DMS153 treated with DMSO at 0.1 percent for 48 hours (cell line): ENCODE measurements at regions not wholly inside any gene's neighbourhood (a gene's known extent, or its start where the extent isn't known, plus 50 kb on each side); places are given as distances from the start of the nearest gene placed in this dataset.
"Not testable (repeated sequence)": the region's sequence is repeated elsewhere in the genome, so short reads cannot be mapped to it uniquely, and the experiment has no call there.

Experiments
- DNase-seq: peaks from one replicate; lab custom pipeline; 2025; ENCODE audit not compliant: unreplicated experiment; lab: John Stamatoyannopoulos, UW

- not testable (repeated sequence) for DNase-seq
Observed at GRCh38 chr7:119914119-119914518, 358.9 kb upstream of the KCND2 start.

DNA sequence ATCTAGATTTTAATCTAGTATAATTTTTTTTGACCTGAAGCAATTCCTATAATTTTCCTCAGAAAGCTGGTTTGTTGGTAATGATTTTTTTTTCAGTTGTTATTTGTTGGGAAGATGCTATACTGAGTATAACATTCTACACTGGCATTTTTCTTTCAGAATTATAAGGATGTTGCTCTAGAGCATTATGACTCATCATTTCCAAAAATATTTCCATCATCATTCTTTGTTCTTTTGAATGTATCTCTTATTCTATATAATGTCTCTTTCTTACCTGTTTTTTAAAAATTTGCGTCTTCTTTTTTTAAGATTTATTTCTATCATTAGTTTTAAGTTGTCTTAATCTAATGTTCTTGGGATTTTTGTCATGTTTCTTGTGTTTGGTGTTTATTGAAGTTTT, 356.5 kb upstream of the KCND2 start:
- no peak for DNase-seq

DNA sequence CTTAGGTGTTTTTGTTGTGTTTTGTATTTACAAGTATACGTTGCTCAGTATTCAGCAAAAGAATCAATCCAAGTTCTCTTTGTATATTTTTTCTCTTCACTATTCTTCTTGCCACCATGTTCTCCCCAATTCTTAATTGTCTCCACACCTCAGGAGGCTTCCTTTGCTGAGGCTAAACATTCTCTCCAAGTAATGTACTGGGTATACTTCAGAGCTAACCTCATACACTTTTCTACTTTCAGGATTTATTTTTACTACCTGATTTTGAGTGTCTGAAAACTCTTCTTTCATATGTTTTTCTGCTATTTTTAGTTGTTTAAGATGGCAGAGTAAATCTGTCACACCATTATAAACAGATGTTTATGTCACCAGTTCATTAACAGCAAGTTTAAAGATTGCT, 354.8 kb upstream of the KCND2 start:
- no peak for DNase-seq

DNA sequence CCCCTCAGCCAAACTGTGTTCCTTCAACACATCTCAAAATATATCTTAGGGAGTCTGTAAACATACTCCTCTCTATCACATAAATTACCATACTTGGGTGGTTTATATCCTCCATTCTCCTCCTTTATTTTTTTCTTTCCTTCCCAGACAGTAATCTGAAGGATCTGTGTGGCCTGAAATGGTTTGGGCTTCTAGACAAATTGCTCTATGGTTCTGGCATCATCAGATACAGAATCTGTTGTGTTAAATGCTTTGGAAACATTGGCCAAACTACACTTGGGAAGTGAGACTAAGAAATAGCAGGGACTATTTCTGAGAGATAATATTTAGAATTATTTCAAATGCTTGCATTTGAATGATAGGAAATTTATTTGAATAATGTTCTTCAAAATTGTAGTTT, 353.0 kb upstream of the KCND2 start:
- DNase-seq: no peak

GRCh38 chr7:119925581-119926289, 347.2 kb upstream of the KCND2 start:
- no peak for DNase-seq

DNA sequence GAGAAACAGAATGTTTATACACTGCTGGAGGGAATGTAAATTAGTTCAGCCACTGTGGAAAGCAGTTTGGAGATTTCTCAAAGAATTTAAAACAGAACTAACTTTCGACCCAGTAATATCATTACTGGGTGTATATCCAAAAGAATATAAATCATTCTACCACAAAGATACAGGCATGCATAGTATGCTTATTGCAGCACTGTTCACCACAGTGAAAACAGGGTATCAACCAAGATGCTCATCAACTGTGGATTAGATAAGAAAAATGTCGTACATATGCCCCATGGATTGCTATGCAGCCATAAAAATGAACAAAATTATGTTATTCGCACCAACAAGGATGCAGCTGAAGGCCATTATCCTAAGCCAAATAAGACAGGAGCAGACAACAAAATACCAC, 343.1 kb upstream of the KCND2 start:
- no peak for DNase-seq

GRCh38 chr7:119931230-119931824, 341.6 kb upstream of the KCND2 start:
- no peak for DNase-seq

DNA sequence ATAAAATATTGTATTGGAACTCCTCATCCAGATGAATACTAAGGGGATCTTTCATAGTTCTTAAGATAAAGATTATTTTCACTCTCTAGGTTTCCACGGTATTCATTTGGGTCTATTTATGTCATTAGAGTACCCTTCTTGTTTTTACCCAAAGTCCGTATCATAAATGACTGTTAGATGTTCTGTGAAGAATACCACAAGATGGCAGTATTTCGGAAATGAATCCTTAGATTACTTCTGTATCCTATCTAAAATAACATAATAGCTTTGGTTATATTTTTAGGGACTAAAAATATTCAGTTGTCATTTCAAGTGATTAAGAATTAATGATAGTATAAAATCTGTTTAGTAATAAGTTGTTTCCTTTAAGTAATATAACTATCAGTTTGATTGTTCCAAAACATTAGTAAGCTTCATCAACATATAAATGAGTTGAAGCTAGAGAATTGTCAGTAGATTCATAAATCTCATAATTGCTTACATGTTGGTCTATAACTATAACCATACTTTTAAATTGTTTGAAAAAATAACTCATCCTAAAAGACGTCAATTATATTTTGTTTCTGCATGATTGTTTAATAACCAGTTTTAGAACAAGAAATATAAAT, 337.5 kb upstream of the KCND2 start:
- DNase-seq: peak; percentile 12

DNA sequence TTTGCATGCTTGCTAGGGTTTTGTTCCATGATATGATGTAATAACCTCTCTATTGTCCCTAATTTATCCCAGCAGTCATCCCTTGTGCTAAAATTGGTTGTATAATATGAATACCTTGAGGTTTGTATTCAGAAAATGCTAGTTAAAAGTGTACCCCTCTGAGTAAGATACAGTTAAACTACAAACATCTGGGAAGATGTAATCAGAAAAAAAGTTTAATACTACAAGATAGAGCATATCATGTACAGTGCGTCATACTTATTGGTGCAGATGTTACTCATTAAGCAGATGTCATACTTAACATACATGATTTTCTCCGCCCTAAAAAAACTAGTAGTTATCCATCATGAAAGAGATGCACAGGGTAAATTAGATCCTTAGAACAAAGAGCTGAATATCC, 336.1 kb upstream of the KCND2 start:
- no peak for DNase-seq

DNA sequence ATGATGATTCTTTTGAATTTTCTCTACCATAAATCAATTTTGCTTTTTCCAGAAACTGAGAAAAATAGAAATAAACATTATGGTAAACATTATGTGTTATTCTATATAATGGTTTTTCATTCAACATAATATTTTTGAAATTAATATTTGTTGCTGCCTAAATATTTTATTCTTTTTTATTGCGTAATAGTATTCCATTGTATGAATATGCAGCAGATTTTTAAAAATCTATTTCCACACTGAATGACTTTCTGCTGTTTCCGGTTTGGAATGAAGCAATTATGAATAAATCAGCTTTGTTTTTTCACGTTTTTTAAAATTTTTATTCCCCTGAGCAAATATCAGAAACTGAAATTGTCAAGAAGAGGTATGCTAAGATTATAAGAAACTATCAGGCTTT, 335.2 kb upstream of the KCND2 start:
- no peak for DNase-seq

DNA sequence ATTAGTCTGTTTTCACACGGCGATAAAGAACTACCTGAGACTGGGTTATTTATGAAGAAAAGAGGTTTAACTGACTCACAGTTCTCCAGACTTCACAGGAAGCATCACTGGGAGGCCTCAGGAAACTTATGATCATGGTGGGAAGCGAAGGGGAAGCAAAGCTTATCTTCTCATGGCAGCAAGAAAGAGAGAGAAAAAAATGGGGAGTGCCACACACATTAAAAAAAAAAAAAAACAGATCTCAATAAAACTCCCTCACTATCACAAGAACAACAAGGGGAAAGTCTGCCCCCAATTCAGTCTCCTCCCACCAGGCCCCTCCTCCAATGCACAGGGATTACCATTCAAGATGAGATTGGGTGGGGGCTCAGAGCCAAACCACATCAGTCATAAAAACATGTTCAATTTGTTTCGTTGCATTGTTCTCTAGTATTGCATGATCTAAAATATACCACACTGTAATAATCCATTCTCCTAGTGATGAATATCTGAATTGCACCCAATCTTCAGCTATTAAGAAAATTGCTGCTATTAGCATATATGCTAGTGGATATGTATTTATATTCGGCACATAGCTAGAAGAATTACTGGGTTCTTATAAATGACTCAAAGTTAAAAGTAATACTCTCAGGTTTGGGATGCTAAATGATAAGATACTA, 328.9 kb upstream of the KCND2 start:
- no peak for DNase-seq

DNA sequence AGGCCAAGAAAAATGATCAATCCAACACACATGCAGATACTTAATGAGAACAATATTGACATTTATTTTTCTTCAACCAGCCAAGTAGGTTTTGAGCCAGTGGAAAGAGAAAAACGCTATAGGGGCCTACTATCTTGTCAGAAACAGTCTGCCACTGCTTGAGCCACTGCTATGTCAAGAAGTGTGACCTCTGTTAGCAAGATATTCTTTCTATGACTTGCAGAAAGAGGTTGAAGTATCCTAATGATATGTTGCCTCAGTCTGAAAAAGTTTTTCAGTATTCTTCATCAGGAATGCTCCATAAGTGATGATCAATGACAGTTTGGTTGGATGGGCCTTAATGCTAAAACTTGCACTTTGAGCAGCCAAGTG, 328.4 kb upstream of the KCND2 start:
- DNase-seq: no peak

- DNase-seq: no peak
Observed at GRCh38 chr7:119945822-119946221, 327.2 kb upstream of the KCND2 start.

DNA sequence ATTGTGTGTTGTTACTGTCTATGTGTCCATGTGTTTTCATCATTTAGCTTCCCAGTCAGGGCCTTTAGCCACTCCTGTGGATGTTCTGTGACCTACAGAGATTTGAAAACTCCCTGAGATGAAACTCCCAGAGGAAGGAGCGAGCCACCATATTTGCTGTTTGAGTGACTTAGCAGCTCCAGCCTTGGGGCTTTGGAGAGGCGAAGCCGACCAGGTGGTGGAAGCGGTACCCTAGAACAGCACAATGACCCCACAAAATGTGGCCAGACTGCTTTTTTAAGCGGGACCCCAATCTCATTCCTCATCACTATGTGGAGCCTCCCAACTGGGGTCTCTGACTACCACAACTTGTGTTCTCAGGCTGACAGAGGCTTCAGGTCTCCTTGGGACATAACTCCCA, 323.9 kb upstream of the KCND2 start:
- no peak for DNase-seq

DNA sequence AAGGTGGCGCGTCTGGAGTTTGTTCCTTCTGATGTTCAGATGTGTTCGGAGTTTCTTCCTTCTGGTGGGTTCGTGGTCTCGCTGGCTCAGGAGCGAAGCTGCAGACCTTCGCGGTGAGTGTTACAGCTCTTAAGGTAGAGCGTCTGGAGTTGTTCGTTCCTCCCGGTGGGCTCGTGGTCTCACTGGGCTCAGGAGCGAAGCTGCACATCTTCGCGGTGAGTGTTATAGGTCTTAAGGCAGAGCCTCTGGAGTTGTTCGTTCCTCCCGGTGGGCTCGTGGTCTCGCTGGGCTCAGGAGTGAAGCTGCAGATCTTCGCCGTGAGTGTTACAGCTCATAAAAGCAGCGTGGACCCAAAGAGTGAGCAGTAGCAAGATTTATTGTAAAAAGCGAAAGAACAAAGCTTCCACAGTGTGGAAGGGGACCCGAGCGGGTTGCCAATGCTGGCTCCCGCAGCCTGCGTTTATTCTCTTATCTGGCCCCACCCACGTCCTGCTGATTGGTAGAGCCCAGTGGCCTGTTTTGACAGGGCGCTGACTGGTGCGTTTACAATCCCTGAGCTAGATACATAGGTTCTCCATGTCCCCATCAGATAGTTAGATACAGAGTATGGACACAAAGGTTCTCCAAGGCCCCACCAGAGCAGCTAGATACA, 322.5 kb upstream of the KCND2 start:
- DNase-seq: not testable (repeated sequence)

GRCh38 chr7:119951614-119952013, 321.4 kb upstream of the KCND2 start:
- not testable (repeated sequence) for DNase-seq

DNA sequence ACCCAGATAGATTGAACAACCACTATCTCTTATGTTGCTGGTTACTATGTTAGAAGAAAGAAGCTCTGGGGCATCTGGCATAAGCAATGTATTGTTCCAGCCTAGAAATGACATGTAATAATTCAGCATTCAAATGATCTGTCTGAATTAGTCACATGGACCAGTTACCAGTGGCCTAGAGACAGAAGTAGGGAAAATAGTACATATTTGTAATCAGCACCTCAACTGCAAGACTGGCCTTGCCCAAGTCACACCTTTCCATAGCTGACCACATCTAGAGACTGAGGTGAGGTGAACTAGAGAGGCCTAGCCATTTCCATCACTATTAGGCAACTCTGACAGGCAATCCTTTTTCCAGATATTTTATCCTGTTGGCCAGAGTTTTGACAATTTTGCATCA, 315.6 kb upstream of the KCND2 start:
- DNase-seq: no peak

GRCh38 chr7:119959811-119960210, 313.2 kb upstream of the KCND2 start:
- DNase-seq: no peak

- DNase-seq: no peak
Observed at GRCh38 chr7:119963654-119964053, 309.3 kb upstream of the KCND2 start.

GRCh38 chr7:119964065-119964464, 308.9 kb upstream of the KCND2 start:
- no peak for DNase-seq

- no peak for DNase-seq
Observed at GRCh38 chr7:119964788-119965542, 308.0 kb upstream of the KCND2 start.
